ENCODE measurements at regions not wholly inside any gene's neighbourhood (a gene's known extent, or its start where the extent isn't known, plus 50 kb on each side); places are given as distances from the start of the nearest gene placed in this dataset.

DNA sequence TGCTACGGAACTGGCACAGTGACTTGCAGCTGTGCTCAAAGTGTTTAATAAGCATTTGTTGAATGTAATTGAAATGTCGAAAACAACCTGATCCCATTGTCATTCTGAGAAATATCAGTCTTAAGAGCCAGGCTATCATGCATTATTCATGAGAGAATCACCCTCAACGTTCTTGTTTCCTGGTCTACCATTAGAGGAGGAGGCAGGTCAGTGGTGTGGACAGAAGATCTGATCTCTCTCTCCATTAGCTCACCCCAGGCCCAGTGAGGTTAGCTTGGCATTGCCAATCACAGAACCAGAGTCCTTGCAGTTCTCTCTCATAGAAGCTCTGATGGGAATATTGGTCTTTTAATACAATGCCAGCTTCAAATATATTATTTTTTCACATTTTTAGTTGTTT is 121.1 kb upstream of the SPON1 start:
- H3K27ac ChIP-seq (ENCODE audit: low read depth, low read length, poor library complexity, severe bottlenecking): no peak overlapping the region
- no peak for TF ChIP-seq CTCF (conservative IDR thresholded peaks at IDR 0.05; ENCODE audit: low read length)
- no peak for TF ChIP-seq EZH2phosphoT487 (IDR thresholded peaks at IDR 0.05; ENCODE audit: borderline replicate concordance, low read depth, low read length)
- H3K79me2 ChIP-seq (ENCODE audit: insufficient read depth, low read depth, low read length): no peaks in the 10 kb centered on the region
- H3K9me3 ChIP-seq (ENCODE audit: low read length): no peaks in the 10 kb centered on the region
- peaks cover 44% of the 10 kb centered on the region for H3K4me1 ChIP-seq (ENCODE audit: insufficient read depth, low read length, poor library complexity, severe bottlenecking)
- BruUV-seq (replicated peaks): no TSS peak
- H3K9me2 ChIP-seq (ENCODE audit: insufficient read depth, low read length): no peaks in the 10 kb centered on the region
- no peak for DNase-seq (ENCODE audit: low spot score)
- peak overlapping the region; percentile 54 for H2AFZ ChIP-seq (ENCODE audit: low read length)
- peak overlapping the region; percentile 27 for H3K4me2 ChIP-seq (ENCODE audit: low read length)
- no peaks in the 10 kb centered on the region; the same call in 1 of the 2 replicates for H3K36me3 ChIP-seq (ENCODE audit: insufficient read depth, low read length)
- no peaks in the 10 kb centered on the region for H4K20me1 ChIP-seq (ENCODE audit: insufficient read depth, low read length)
- no peak overlapping the region for H3K4me3 ChIP-seq (ENCODE audit: low read depth, low read length, poor library complexity, severe bottlenecking)
- CTCF ChIA-PET (ENCODE audit: unreplicated experiment): interaction anchor here (0.6 to 1.0 kb wide), 2 partner anchors 19 to 67 kb away, joined by 3 to 4 read pairs; no protein-coding TSS in a partner anchor
- POLR2A ChIA-PET: interaction anchor here (0.6 to 1.6 kb wide), 8 partner anchors 9 to 99 kb away, joined by 3 to 8 read pairs (median 3); no protein-coding TSS in a partner anchor
- intact Hi-C loops (cut with micrococcal nuclease; ENCODE audit: unreplicated experiment): no loop called here

- H2AFZ ChIP-seq (ENCODE audit: low read length): peak overlapping the region; percentile 32; the same call in 1 of the 2 replicates
- intact Hi-C loops (cut with micrococcal nuclease; ENCODE audit: unreplicated experiment): no loop called here
- TF ChIP-seq EZH2phosphoT487 (IDR thresholded peaks at IDR 0.05; ENCODE audit: borderline replicate concordance, low read depth, low read length) (no peak), CTCF (conservative IDR thresholded peaks at IDR 0.05; ENCODE audit: low read length) (no peak)
- H3K36me3 ChIP-seq (ENCODE audit: insufficient read depth, low read length): no peaks in the 10 kb centered on the region; the same call in 1 of the 2 replicates
- H3K4me3 ChIP-seq (ENCODE audit: low read depth, low read length, poor library complexity, severe bottlenecking): no peak overlapping the region
- no peaks in the 10 kb centered on the region for H3K9me3 ChIP-seq (ENCODE audit: low read length)
- ChIA-PET CTCF (ENCODE audit: unreplicated experiment) (interaction anchor here (1.5 kb wide), 1 partner anchor 12 kb away, joined by 3 read pairs; no protein-coding TSS in a partner anchor), POLR2A (interaction anchor here (1.0 kb wide), 2 partner anchors 10 to 77 kb away, joined by 3 to 4 read pairs; no protein-coding TSS in a partner anchor)
- no peak overlapping the region for H3K4me2 ChIP-seq (ENCODE audit: low read length)
- H3K27ac ChIP-seq (ENCODE audit: low read depth, low read length, poor library complexity, severe bottlenecking): no peak overlapping the region
- no peak for DNase-seq (ENCODE audit: low spot score)
- no peaks in the 10 kb centered on the region for H3K9me2 ChIP-seq (ENCODE audit: insufficient read depth, low read length)
- BruUV-seq (replicated peaks): no TSS peak
- peaks cover 42% of the 10 kb centered on the region for H3K4me1 ChIP-seq (ENCODE audit: insufficient read depth, low read length, poor library complexity, severe bottlenecking)
- H3K79me2 ChIP-seq (ENCODE audit: insufficient read depth, low read depth, low read length): no peaks in the 10 kb centered on the region
- H4K20me1 ChIP-seq (ENCODE audit: insufficient read depth, low read length): no peaks in the 10 kb centered on the region
These were observed 114.5 kb upstream of the SPON1 start for GRCh38 chr11:13848031-13848430.
